NT2/D1 (cell line): ENCODE measurements at regions not wholly inside any gene's neighbourhood (a gene's known extent, or its start where the extent isn't known, plus 50 kb on each side); places are given as distances from the start of the nearest gene placed in this dataset.

Experiments used
- SUZ12 ChIP-seq: IDR thresholded peaks from 2 replicates; pipeline ENCODE4 v1.6.1; 2011; ENCODE audit not compliant: insufficient read length, insufficient read depth; ENCODE audit errors: extremely low read depth
- YY1 ChIP-seq: IDR thresholded peaks from 2 replicates; pipeline ENCODE4 v1.6.1; 2011; ENCODE audit not compliant: insufficient read length, insufficient read depth
- ZNF274 ChIP-seq: IDR thresholded peaks from 2 replicates; pipeline ENCODE4 v1.6.1; 2011; ENCODE audit warnings: mild to moderate bottlenecking, low read depth, low read length

GRCh38 chr7:119397156-119397555 is 875.8 kb upstream of the KCND2 start:
- TF ChIP-seq YY1 (no peak), ZNF274 (no peak), SUZ12 (no peak)
